ENCODE measurements at regions not wholly inside any gene's neighbourhood (a gene's known extent, or its start where the extent isn't known, plus 50 kb on each side); places are given as distances from the start of the nearest gene placed in this dataset.
"Not testable (repeated sequence)": the region's sequence is repeated elsewhere in the genome, so short reads cannot be mapped to it uniquely, and the experiment has no call there.

- intact Hi-C loops (cut with micrococcal nuclease), result no loop called here
- Mint-ChIP-seq H3K9me3 (peaks cover 3% of the 10 kb centered on the region), H3K27me3 (no peaks in the 10 kb centered on the region), H3K27ac (no peak overlapping the region), H3K4me3 (no peak overlapping the region), H3K4me1 (no peaks in the 10 kb centered on the region), H3K36me3 (ENCODE audit: low read depth) (no peaks in the 10 kb centered on the region)
- POLR2A ChIA-PET, result no interaction called here
- CTCF ChIA-PET, result no interaction called here
- TF ChIP-seq CTCF (IDR thresholded peaks at IDR 0.05), result no peak
- ATAC-seq (ENCODE audit: low read depth), result no peak
- no peak for DNase-seq
Measured at GRCh38 chr2:123518367-123518766, 506.7 kb upstream of the CNTNAP5 start.

- CTCF ChIA-PET, result no interaction called here
- POLR2A ChIA-PET, result no interaction called here
- DNase-seq (no peak), ATAC-seq (ENCODE audit: low read depth) (no peak)
- Mint-ChIP-seq H3K9me3 (peaks cover 8% of the 10 kb centered on the region), H3K36me3 (ENCODE audit: low read depth) (no peaks in the 10 kb centered on the region), H3K27ac (no peak overlapping the region), H3K27me3 (no peaks in the 10 kb centered on the region), H3K4me1 (no peaks in the 10 kb centered on the region), H3K4me3 (no peak overlapping the region)
- intact Hi-C loops (cut with micrococcal nuclease), result no loop called here
- TF ChIP-seq CTCF (IDR thresholded peaks at IDR 0.05), result no peak
Measured at GRCh38 chr2:123521854-123522253, 503.2 kb upstream of the CNTNAP5 start.

GRCh38 chr2:123522498-123522897, 502.6 kb upstream of the CNTNAP5 start:
- ATAC-seq (ENCODE audit: low read depth); DNase-seq; H3K4me1 Mint-ChIP-seq; H3K36me3 Mint-ChIP-seq (ENCODE audit: low read depth); H3K9me3 Mint-ChIP-seq; POLR2A ChIA-PET; intact Hi-C loops (cut with micrococcal nuclease); H3K27me3 Mint-ChIP-seq; H3K27ac Mint-ChIP-seq; CTCF ChIA-PET; H3K4me3 Mint-ChIP-seq: not testable (repeated sequence)

GRCh38 chr2:123528996-123529707, 495.9 kb upstream of the CNTNAP5 start:
- DNase-seq (no peak), ATAC-seq (ENCODE audit: low read depth) (no peak)
- no peak for TF ChIP-seq CTCF (IDR thresholded peaks at IDR 0.05)
- CTCF ChIA-PET, result no interaction called here
- intact Hi-C loops (cut with micrococcal nuclease), result no loop called here
- no peak overlapping the region for H3K27ac Mint-ChIP-seq
- H3K9me3 Mint-ChIP-seq, result peaks cover 10% of the 10 kb centered on the region
- no peaks in the 10 kb centered on the region for H3K36me3 Mint-ChIP-seq (ENCODE audit: low read depth)
- no peaks in the 10 kb centered on the region for H3K4me1 Mint-ChIP-seq
- no peak overlapping the region for H3K4me3 Mint-ChIP-seq
- POLR2A ChIA-PET, result no interaction called here
- H3K27me3 Mint-ChIP-seq, result no peaks in the 10 kb centered on the region

- ATAC-seq (ENCODE audit: low read depth) (no peak), DNase-seq (no peak)
- Mint-ChIP-seq H3K27me3 (no peaks in the 10 kb centered on the region), H3K4me1 (no peaks in the 10 kb centered on the region), H3K4me3 (no peak overlapping the region), H3K27ac (no peak overlapping the region), H3K9me3 (peaks cover 9% of the 10 kb centered on the region), H3K36me3 (ENCODE audit: low read depth) (no peaks in the 10 kb centered on the region)
- ChIA-PET POLR2A (no interaction called here), CTCF (no interaction called here)
- intact Hi-C loops (cut with micrococcal nuclease), result no loop called here
- TF ChIP-seq CTCF (IDR thresholded peaks at IDR 0.05), result no peak
Measured at GRCh38 chr2:123530004-123530403, 495.1 kb upstream of the CNTNAP5 start.

GRCh38 chr2:123532126-123532525, 493.0 kb upstream of the CNTNAP5 start:
- peaks cover 7% of the 10 kb centered on the region for H3K9me3 Mint-ChIP-seq
- H3K4me3 Mint-ChIP-seq, result no peak overlapping the region
- ChIA-PET POLR2A (no interaction called here), CTCF (no interaction called here)
- no peaks in the 10 kb centered on the region for H3K27me3 Mint-ChIP-seq
- TF ChIP-seq CTCF (IDR thresholded peaks at IDR 0.05), result no peak
- ATAC-seq (ENCODE audit: low read depth) (no peak), DNase-seq (no peak)
- intact Hi-C loops (cut with micrococcal nuclease), result no loop called here
- H3K4me1 Mint-ChIP-seq, result no peaks in the 10 kb centered on the region
- H3K36me3 Mint-ChIP-seq (ENCODE audit: low read depth), result no peaks in the 10 kb centered on the region
- H3K27ac Mint-ChIP-seq, result no peak overlapping the region
